Ascending aorta (tissue), 2 donors: ENCODE measurements at regions not wholly inside any gene's neighbourhood (a gene's known extent, or its start where the extent isn't known, plus 50 kb on each side); places are given as distances from the start of the nearest gene placed in this dataset.
"Not testable (repeated sequence)": the region's sequence is repeated elsewhere in the genome, so short reads cannot be mapped to it uniquely, and the experiment has no call there.

ENCODE experiments used
- DNase-seq, 2 donors: peaks; one replicate each; pipeline ENCODE4 v3.0.0-alpha.2; 2019; ENCODE audit warnings: low spot score in 2 of 2
- H3K27ac ChIP-seq, 2 donors: fragments of 200-600 bp; sonication (generic); one replicate each; pipeline ENCODE4 v1.5.1; 2016 to 2017; ENCODE audit warnings: mild to moderate bottlenecking in 1 of 2
- H3K27me3 ChIP-seq: fragments of 200-600 bp; sonication (generic); one replicate; pipeline ENCODE4 v1.5.1; 2017
- H3K36me3 ChIP-seq, 2 donors: fragments of 200-600 bp; sonication (generic); one replicate each; pipeline ENCODE4 v1.5.1; 2016
- H3K4me1 ChIP-seq, 2 donors: fragments of 200-600 bp; sonication (generic); one replicate each; pipeline ENCODE4 v1.5.1; 2016 to 2017; ENCODE audit warnings: mild to moderate bottlenecking in 1 of 2
- H3K4me3 ChIP-seq, 2 donors: fragments of 200-600 bp; sonication (generic); one replicate each; pipeline ENCODE4 v1.5.1; 2016 to 2017; ENCODE audit warnings: mild to moderate bottlenecking in 1 of 2
- H3K9me3 ChIP-seq, 2 donors: fragments of 200-600 bp; sonication (generic); one replicate each; pipeline ENCODE4 v1.5.1; 2016
- intact Hi-C: fragments of 100-400 bp; cut with DNase I; formaldehyde crosslinking; loops from one replicate; pipeline ENCODE4 v1.15.1; 2023
- TF ChIP-seq, protein P1 (sequence below), 3 experiments: fragments of 200-600 bp in 2 of 3; fragments of 450-650 bp in 1 of 3; sonication (generic) in 2 of 3; IDR thresholded peaks; one replicate each; pipeline ENCODE4 v1.5.1; 2016 to 2019; ENCODE audit warnings: antibody characterized with exemption in 3 of 3, mild to moderate bottlenecking in 1 of 3, moderate library complexity in 1 of 3

DNA sequence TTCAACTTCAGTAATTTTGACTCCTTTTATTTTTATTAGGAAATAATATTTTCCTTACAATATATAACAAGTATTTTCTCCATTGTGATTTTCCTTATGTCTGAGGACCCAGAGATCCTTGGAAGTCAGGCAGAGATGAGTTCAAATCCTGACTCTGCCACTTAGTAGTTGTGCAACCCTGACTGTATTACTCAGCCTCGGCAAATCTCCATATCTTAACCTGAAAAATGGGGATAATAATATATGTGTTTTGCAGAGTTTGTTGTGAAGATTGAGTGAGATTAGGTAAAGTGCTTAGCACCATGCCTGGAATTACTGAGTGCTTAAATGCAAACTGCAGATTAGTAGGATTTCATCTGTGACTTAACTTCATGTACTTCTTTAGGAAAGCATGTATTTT, 120.5 kb upstream of the KLF14 start:
- intact Hi-C loops = no loop called here
- H3K27me3 ChIP-seq = no peaks in the 10 kb centered on the region
- TF ChIP-seq, protein P1, sequence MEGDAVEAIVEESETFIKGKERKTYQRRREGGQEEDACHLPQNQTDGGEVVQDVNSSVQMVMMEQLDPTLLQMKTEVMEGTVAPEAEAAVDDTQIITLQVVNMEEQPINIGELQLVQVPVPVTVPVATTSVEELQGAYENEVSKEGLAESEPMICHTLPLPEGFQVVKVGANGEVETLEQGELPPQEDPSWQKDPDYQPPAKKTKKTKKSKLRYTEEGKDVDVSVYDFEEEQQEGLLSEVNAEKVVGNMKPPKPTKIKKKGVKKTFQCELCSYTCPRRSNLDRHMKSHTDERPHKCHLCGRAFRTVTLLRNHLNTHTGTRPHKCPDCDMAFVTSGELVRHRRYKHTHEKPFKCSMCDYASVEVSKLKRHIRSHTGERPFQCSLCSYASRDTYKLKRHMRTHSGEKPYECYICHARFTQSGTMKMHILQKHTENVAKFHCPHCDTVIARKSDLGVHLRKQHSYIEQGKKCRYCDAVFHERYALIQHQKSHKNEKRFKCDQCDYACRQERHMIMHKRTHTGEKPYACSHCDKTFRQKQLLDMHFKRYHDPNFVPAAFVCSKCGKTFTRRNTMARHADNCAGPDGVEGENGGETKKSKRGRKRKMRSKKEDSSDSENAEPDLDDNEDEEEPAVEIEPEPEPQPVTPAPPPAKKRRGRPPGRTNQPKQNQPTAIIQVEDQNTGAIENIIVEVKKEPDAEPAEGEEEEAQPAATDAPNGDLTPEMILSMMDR (IDR thresholded peaks at IDR 0.05) = no peak
- no peak for DNase-seq
- peaks cover 10 to 53% of the 10 kb centered on the region in 2 donors for H3K36me3 ChIP-seq
- no peaks in the 10 kb centered on the region for H3K4me1 ChIP-seq
- H3K9me3 ChIP-seq = peaks cover 10 to 24% of the 10 kb centered on the region in 2 donors
- no peak overlapping the region for H3K27ac ChIP-seq
- H3K4me3 ChIP-seq = no peak overlapping the region

DNA sequence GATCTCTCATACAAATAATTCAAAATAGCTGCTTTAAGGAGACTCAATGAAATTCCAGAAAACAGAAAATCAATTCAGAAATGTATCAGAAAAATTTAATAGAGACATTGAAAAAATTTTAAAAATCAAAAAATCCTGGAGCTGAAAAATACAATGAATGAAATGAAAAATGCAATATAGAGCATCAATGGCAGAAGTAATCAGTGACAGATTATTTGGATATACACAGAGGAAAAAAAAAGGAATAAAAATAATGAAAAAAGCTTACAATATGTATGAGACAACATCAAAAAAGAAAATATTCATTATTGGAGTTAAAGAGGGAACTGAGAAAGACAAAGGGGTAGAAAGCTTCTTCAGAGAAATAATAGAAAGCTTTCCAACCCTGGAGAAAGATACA, 122.9 kb upstream of the KLF14 start:
- intact Hi-C loops = no loop called here
- peaks cover 20 to 33% of the 10 kb centered on the region in 2 donors for H3K9me3 ChIP-seq
- H3K36me3 ChIP-seq = peaks cover 24 to 75% of the 10 kb centered on the region in 2 donors
- no peaks in the 10 kb centered on the region for H3K4me1 ChIP-seq
- TF ChIP-seq, protein P1 (IDR thresholded peaks at IDR 0.05) = no peak
- no peak overlapping the region for H3K27ac ChIP-seq
- H3K27me3 ChIP-seq = no peaks in the 10 kb centered on the region
- no peak overlapping the region for H3K4me3 ChIP-seq
- no peak for DNase-seq

DNA sequence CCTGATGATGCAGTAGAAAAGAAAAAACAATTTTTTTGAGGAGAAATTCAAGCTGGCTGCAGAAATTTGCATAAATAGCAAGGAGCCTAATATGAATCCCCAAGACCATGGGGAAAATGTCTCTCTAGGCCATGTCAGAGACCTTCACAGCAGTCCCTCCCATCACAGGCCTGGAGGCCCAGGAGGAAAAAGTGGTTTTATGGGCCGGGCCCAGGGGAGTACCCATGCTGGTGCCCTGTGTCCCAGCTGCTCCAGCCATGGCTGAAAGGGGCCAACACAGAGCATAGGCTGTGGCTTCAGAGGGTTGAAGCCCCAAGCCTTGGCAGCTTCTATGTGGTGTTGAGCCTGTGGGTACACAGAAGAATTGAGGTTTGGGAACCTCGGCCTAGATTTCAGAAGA, 126.8 kb upstream of the KLF14 start:
- intact Hi-C loops, H3K27me3 ChIP-seq, H3K4me1 ChIP-seq, H3K27ac ChIP-seq, DNase-seq, H3K4me3 ChIP-seq: not testable (repeated sequence)
- H3K9me3 ChIP-seq = peaks cover 20 to 33% of the 10 kb centered on the region in 2 donors
- peaks cover 36 to 93% of the 10 kb centered on the region in 2 donors for H3K36me3 ChIP-seq

DNA sequence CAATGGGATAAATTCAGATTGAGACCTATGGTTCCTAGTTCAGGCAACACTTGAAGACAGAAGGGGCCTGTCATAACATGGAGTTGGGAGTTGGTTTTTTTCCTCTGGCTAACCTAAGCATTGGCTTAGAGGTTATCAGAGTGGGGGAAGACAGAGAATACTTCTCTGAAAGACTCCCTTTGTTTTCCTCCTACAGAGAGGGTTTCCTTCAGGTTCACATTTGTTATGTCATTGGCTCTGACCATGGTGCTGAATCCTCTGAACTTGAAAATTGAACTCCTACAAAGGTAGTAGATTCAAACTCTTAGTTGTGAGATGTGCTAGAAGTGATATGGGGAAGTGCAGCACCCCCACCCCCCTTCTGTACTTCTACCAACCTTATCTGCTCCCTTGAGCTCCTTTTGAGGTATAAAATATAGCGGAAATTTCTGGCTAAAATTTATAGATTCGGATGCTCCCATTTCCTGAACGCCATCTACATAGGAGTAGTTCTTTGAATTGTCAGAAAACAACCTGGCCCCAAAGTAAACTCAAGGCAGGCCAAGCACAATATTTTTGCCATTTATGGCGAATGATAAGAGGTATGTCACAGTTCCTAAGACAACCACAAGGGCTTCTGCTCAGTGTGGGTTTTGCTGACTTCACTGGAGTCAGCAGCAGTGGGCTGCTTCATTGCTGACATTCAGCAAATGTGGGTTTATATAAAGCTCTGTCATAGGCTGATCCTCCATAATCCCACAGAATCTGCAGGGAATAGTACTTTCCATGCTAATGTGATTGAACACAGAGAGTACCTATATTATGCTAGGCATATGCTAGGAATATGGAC, 131.6 kb upstream of the KLF14 start:
- Histone ChIP-seq H3K36me3 (peaks cover 42 to 87% of the 10 kb centered on the region in 2 donors), H3K27me3 (no peaks in the 10 kb centered on the region), H3K27ac (no peak overlapping the region), H3K4me3 (no peak overlapping the region), H3K4me1 (no peaks in the 10 kb centered on the region), H3K9me3 (no peaks in the 10 kb centered on the region)
- no peak for DNase-seq
- TF ChIP-seq, protein P1 (IDR thresholded peaks at IDR 0.05) = no peak
- intact Hi-C loops = no loop called here

DNA sequence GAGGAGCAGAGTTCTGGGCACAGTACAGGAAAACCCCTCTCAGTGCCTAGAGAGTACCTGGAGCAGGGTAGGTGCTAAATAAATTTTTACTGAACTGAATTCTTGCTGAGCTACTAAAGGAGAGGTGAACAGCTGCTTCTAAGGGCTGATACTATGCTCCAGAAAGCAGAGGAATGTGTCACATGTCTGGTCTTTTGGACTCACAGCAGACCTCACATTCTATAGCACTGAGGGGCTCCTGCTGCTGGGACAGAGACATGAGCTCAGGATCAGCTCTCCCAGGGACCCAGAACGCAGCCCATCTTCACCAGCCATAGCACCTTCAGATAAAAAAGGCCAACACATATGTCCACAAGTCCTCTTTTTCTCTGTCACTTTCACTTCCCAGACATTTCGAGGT, 133.0 kb upstream of the KLF14 start:
- DNase-seq = no peak

DNA sequence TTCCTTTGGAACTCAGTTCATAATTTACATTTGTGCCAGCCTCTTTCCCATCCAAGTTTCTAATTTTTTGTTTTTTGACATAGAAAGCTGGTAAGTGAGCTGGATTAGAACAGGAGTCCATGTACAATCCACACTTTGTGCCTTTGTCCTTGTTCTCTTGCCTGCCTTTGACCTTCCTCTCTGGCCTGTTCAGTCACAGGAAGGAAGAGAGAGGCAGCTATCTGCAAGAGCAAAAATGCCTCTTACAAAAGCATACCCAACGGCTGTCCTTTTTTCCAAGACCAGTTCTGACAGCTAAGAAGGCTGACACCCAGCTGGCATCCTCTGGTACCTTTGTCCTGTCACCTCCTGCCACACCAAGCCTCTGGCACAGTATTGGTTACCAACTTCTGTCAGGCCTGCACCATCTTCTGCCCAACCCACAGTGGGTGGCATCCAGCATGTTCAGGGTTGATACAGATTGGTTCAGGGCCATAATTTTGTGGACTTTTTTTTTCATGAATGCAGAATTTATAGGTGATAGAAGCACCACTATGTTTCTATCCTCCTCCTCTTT, 133.7 kb upstream of the KLF14 start:
- Histone ChIP-seq H3K4me3 (no peak overlapping the region), H3K4me1 (no peaks in the 10 kb centered on the region), H3K9me3 (no peaks in the 10 kb centered on the region), H3K36me3 (peaks cover 32 to 87% of the 10 kb centered on the region in 2 donors), H3K27ac (no peak overlapping the region), H3K27me3 (no peaks in the 10 kb centered on the region)
- intact Hi-C loops = no loop called here
- TF ChIP-seq, protein P1 (IDR thresholded peaks at IDR 0.05) = no peak
- no peak for DNase-seq

More for the DNA sequence above, 133.0 kb upstream of the KLF14 start:
- Histone ChIP-seq H3K27ac (no peak overlapping the region), H3K9me3 (no peaks in the 10 kb centered on the region), H3K36me3 (peaks cover 32 to 86% of the 10 kb centered on the region in 2 donors), H3K4me1 (no peaks in the 10 kb centered on the region), H3K4me3 (no peak overlapping the region), H3K27me3 (no peaks in the 10 kb centered on the region)
- TF ChIP-seq, protein P1 (IDR thresholded peaks at IDR 0.05) = no peak
- intact Hi-C loops = no loop called here
